ENCODE measurements at regions not wholly inside any gene's neighbourhood (a gene's known extent, or its start where the extent isn't known, plus 50 kb on each side); places are given as distances from the start of the nearest gene placed in this dataset.

DNA sequence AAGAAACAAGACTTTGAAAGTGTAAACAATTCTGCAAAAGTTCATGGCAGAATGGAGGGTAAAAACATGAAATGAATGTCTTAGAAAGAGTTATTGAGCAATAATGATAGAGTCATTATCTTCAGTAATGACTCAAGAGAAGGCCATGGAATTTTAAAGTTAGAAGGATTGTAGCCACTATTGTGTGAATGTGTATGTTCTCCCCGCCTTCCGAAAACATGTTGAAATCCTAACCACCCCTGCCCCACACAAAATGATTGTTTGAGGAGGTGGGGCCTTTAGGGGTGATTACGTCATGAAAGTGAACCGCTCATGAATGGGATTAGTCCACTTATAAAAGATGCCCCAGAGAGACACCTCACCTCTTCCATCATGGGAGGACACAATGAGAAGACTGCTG is 93.8 kb upstream of the CCDC190 start:
- no peaks in the 10 kb centered on the region for H3K36me3 ChIP-seq (ENCODE audit: insufficient read depth, low read length)
- H3K9ac ChIP-seq (ENCODE audit: low read length), result no peak overlapping the region
- no peak for TF ChIP-seq EZH2 (IDR thresholded peaks at IDR 0.05; ENCODE audit: borderline replicate concordance, low read length)
- TF ChIP-seq, protein P1, sequence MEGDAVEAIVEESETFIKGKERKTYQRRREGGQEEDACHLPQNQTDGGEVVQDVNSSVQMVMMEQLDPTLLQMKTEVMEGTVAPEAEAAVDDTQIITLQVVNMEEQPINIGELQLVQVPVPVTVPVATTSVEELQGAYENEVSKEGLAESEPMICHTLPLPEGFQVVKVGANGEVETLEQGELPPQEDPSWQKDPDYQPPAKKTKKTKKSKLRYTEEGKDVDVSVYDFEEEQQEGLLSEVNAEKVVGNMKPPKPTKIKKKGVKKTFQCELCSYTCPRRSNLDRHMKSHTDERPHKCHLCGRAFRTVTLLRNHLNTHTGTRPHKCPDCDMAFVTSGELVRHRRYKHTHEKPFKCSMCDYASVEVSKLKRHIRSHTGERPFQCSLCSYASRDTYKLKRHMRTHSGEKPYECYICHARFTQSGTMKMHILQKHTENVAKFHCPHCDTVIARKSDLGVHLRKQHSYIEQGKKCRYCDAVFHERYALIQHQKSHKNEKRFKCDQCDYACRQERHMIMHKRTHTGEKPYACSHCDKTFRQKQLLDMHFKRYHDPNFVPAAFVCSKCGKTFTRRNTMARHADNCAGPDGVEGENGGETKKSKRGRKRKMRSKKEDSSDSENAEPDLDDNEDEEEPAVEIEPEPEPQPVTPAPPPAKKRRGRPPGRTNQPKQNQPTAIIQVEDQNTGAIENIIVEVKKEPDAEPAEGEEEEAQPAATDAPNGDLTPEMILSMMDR (IDR thresholded peaks at IDR 0.05; ENCODE audit: low read length), result no peak
- H3F3A ChIP-seq (ENCODE audit: insufficient read depth, low read length), result no peaks in the 10 kb centered on the region
- no peaks in the 10 kb centered on the region for H4K20me1 ChIP-seq (ENCODE audit: insufficient read depth, low read length)
- no peaks in the 10 kb centered on the region for H3K4me1 ChIP-seq (ENCODE audit: insufficient read depth, low read length, severe bottlenecking)
- no peak overlapping the region for H3K4me2 ChIP-seq (ENCODE audit: low read length)
- H3K79me2 ChIP-seq (ENCODE audit: insufficient read depth, low read length), result no peaks in the 10 kb centered on the region
- no peak overlapping the region for H3K4me3 ChIP-seq (ENCODE audit: low read depth, low read length, poor library complexity, severe bottlenecking)
- H3K9me3 ChIP-seq (ENCODE audit: low read length), result no peaks in the 10 kb centered on the region
- H3K9me2 ChIP-seq (ENCODE audit: low read depth, low read length), result no peaks in the 10 kb centered on the region
- H2AFZ ChIP-seq (ENCODE audit: low read length), result no peak overlapping the region
- H3K27me3 ChIP-seq (ENCODE audit: insufficient read depth, low read length), result no peaks in the 10 kb centered on the region
- no peak overlapping the region for H3K27ac ChIP-seq (ENCODE audit: low read depth, low read length, poor library complexity, severe bottlenecking)

DNA sequence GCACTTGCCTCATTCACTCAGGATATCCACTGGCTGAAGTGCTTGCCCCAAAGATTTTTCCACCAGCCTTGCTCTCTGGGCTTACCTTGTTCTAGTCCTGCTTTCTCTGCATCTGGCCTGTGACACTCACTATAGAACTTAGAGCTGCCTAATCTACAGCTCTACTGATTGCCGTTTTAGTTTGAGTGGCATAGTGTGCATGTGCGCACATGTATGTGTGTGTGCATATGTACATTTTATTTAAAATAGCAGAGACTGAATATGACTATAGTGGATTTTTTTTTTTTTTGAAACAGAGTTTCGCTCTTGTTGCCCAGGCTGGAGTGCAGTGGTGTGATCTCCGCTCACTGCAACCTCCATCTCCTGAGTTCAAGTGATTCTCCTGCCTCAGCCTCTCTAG is 92.0 kb upstream of the CCDC190 start:
- no peak for TF ChIP-seq EZH2 (IDR thresholded peaks at IDR 0.05; ENCODE audit: borderline replicate concordance, low read length)
- TF ChIP-seq, protein P1 (IDR thresholded peaks at IDR 0.05; ENCODE audit: low read length), result no peak

DNA sequence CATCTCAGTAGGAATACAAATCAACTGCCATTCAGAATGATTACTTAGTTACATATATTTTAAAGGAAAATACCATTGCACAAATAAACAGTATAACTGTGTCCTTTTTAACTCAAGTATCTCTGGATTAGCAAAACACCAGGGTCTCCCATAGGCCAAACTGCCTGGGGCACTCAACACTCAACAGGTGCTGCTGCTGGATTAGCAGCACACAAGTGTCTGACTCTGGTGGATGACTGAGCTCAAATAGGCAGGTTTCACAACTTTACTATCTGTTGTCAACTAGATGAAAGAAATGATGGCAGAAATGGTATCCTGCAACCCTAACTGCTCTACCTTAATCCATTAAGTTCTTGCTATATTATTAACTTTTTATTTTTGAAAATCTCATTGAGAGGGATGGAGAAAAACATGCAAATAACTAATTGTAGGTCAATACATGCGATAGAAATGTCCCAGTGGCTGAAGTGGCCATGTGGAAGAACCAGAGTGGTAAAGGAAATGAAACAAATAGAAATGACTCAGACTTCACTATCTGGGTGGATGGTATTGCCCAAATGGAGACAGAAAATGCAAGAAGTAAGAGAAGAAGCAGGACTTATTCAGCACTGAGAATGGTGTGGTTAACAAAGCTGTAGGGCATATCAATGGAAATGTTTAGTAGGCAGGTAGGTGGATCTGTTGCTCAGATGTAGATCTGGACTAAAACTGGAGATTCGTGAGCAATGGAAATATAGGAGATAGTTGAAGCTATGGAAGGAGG is 90.8 kb upstream of the CCDC190 start:
- H3K27me3 ChIP-seq (ENCODE audit: insufficient read depth, low read length), result no peaks in the 10 kb centered on the region
- H3K9ac ChIP-seq (ENCODE audit: low read length), result no peak overlapping the region
- no peaks in the 10 kb centered on the region for H3K36me3 ChIP-seq (ENCODE audit: insufficient read depth, low read length)
- H3K9me2 ChIP-seq (ENCODE audit: low read depth, low read length), result no peaks in the 10 kb centered on the region
- no peaks in the 10 kb centered on the region for H3K9me3 ChIP-seq (ENCODE audit: low read length)
- H3K4me3 ChIP-seq (ENCODE audit: low read depth, low read length, poor library complexity, severe bottlenecking), result no peak overlapping the region
- H3K79me2 ChIP-seq (ENCODE audit: insufficient read depth, low read length), result no peaks in the 10 kb centered on the region
- H2AFZ ChIP-seq (ENCODE audit: low read length), result no peak overlapping the region
- H3K4me1 ChIP-seq (ENCODE audit: insufficient read depth, low read length, severe bottlenecking), result no peaks in the 10 kb centered on the region
- no peaks in the 10 kb centered on the region for H4K20me1 ChIP-seq (ENCODE audit: insufficient read depth, low read length)
- no peak overlapping the region for H3K4me2 ChIP-seq (ENCODE audit: low read length)
- H3F3A ChIP-seq (ENCODE audit: insufficient read depth, low read length), result no peaks in the 10 kb centered on the region
- no peak overlapping the region for H3K27ac ChIP-seq (ENCODE audit: low read depth, low read length, poor library complexity, severe bottlenecking)
- no peak for TF ChIP-seq EZH2 (IDR thresholded peaks at IDR 0.05; ENCODE audit: borderline replicate concordance, low read length)
- TF ChIP-seq, protein P1 (IDR thresholded peaks at IDR 0.05; ENCODE audit: low read length), result no peak

More for the DNA sequence above, 92.0 kb upstream of the CCDC190 start:
- Histone ChIP-seq H3K4me3 (ENCODE audit: low read depth, low read length, poor library complexity, severe bottlenecking) (no peak overlapping the region), H3K9me3 (ENCODE audit: low read length) (no peaks in the 10 kb centered on the region), H3F3A (ENCODE audit: insufficient read depth, low read length) (no peaks in the 10 kb centered on the region), H3K9ac (ENCODE audit: low read length) (no peak overlapping the region), H3K36me3 (ENCODE audit: insufficient read depth, low read length) (no peaks in the 10 kb centered on the region), H3K79me2 (ENCODE audit: insufficient read depth, low read length) (no peaks in the 10 kb centered on the region), H3K27me3 (ENCODE audit: insufficient read depth, low read length) (no peaks in the 10 kb centered on the region), H3K27ac (ENCODE audit: low read depth, low read length, poor library complexity, severe bottlenecking) (no peak overlapping the region), H2AFZ (ENCODE audit: low read length) (no peak overlapping the region), H3K4me2 (ENCODE audit: low read length) (no peak overlapping the region), H4K20me1 (ENCODE audit: insufficient read depth, low read length) (no peaks in the 10 kb centered on the region), H3K4me1 (ENCODE audit: insufficient read depth, low read length, severe bottlenecking) (no peaks in the 10 kb centered on the region), H3K9me2 (ENCODE audit: low read depth, low read length) (no peaks in the 10 kb centered on the region)
